Urinary bladder (tissue), 3 donors: ENCODE measurements at regions not wholly inside any gene's neighbourhood (a gene's known extent, or its start where the extent isn't known, plus 50 kb on each side); places are given as distances from the start of the nearest gene placed in this dataset.

Source experiments
- DNase-seq: peaks from one replicate; pipeline ENCODE4 v3.0.0-alpha.2; 2015; ENCODE audit errors: extremely low spot score
- H3K27ac ChIP-seq: one replicate; pipeline ENCODE4 v1.5.1; 2013; ENCODE audit warnings: low read depth, mild to moderate bottlenecking, moderate library complexity
- H3K36me3 ChIP-seq: one replicate; pipeline ENCODE4 v1.6.1; 2013; ENCODE audit warnings: mild to moderate bottlenecking, moderate library complexity; ENCODE audit not compliant: insufficient read depth
- H3K4me1 ChIP-seq: one replicate; pipeline ENCODE4 v1.6.1; 2013; ENCODE audit warnings: mild to moderate bottlenecking, moderate library complexity; ENCODE audit not compliant: insufficient read depth
- H3K4me3 ChIP-seq: one replicate; pipeline ENCODE4 v1.5.1; 2013; ENCODE audit warnings: low read depth, low read length
- WGBS: extraction: QIAGEN DNeasy Blood & Tissue Kit; methylation state at CpG from one replicate; pipeline ENCODE4 v1.1.7; 2013; 5-methylcytosine and 5-hydroxymethylcytosine counted together
- donor health status: healthy with polysubstance abuse.
- donor health status: healthy.

GRCh38 chr4:1576961-1577821 is 106.9 kb downstream of the FAM53A start:
- H3K36me3 ChIP-seq = no peaks in the 10 kb centered on the region
- no peak overlapping the region for H3K4me3 ChIP-seq
- H3K4me1 ChIP-seq = no peaks in the 10 kb centered on the region
- no peak overlapping the region for H3K27ac ChIP-seq
- DNase-seq = no peak
- 50% methylated on average over 30 of the region's 30 CpGs for WGBS

- Histone ChIP-seq H3K27ac (no peak overlapping the region), H3K4me1 (no peaks in the 10 kb centered on the region), H3K4me3 (no peak overlapping the region), H3K36me3 (no peaks in the 10 kb centered on the region)
- WGBS = 76% methylated on average over 32 of the region's 32 CpGs
- no peak for DNase-seq
Measured at GRCh38 chr4:1576304-1576960, 107.7 kb downstream of the FAM53A start.

GRCh38 chr4:1575418-1576303 is 108.5 kb downstream of the FAM53A start:
- 54% methylated on average over 20 of the region's 20 CpGs for whole genome bisulfite sequencing

DNA sequence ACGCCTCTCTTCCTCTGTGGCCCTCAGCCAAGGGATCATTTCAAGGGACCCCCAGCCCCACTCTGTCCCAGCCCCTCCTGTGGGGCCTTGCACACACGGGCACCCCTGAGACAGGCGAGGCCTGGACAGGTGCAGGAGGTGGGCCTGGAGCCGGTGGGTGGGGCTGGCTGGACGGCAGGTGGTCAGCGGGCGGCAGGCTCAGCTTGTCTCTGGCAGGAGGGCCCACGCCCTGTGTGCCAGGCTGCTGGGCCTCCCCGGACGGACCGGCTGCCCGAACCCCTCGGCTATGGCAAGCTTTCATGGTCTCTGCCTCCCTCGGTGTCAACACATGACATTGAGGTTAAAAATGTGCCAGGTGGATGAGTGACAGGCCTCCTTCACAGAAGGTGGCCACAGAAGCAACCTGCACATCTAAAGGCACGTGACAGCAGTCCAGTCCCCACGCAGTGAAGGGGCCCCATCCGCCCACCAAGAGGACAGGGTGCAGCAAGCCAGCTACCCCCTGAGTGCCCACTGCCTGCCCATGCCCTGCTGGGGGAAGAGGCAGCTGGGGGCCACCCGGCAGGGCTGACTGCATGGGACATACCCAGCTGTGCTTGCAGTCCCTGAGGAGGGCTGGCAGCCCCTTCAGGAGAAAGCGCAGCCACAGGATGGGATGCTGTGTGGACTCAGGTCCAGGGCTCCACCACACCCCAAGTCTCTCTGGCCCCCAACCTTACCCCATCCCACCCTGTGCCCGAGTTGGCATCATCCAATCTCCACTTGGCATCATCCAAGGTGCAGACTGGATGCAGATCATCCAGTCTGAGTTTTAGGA is 109.3 kb downstream of the FAM53A start:
- no peak overlapping the region for H3K4me3 ChIP-seq
- DNase-seq = no peak
- H3K27ac ChIP-seq = no peak overlapping the region
- H3K4me1 ChIP-seq = no peaks in the 10 kb centered on the region
- no peaks in the 10 kb centered on the region for H3K36me3 ChIP-seq
- WGBS = 82% methylated on average over 20 of the region's 20 CpGs

More at GRCh38 chr4:1575418-1576303, 108.5 kb downstream of the FAM53A start:
- Histone ChIP-seq H3K27ac (no peak overlapping the region), H3K36me3 (no peaks in the 10 kb centered on the region), H3K4me3 (no peak overlapping the region), H3K4me1 (no peaks in the 10 kb centered on the region)
- no peak for DNase-seq

DNA sequence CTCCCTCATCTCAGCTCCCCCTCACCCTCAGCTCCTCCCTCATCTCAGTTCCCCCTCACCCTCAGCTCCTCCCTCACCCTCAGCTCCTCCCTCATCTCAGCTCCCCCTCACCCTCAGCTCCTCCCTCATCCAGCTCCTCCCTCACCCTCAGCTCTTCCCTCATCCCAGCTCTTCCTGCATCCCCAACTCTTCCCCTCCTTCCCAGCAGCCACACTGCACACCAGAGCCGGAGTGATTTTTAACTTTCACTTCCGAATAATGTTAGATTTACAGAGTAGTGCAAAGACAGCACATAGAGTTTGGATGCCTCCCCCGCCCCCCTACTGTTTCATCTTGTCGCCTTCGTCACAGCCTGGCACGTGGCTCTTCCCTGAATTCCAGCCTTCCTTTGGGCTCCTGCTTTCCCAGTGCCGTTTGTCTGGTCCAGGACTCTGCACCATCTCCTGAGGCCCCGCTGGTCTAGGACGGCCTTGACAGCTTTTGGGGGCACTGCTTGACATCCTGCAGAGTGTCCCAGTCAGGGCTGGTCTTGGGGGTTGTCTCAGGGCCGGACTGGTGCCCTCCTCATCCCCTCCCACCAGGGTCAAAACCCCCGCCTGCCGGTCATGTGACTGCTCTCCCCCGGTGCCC is 110.2 kb downstream of the FAM53A start:
- DNase-seq = no peak
- Histone ChIP-seq H3K36me3 (no peaks in the 10 kb centered on the region), H3K4me3 (no peak overlapping the region), H3K4me1 (no peaks in the 10 kb centered on the region), H3K27ac (no peak overlapping the region)
- 71% methylated on average over 13 of the region's 13 CpGs for WGBS

- H3K36me3 ChIP-seq = no peaks in the 10 kb centered on the region
- no peak overlapping the region for H3K27ac ChIP-seq
- no peak overlapping the region for H3K4me3 ChIP-seq
- 72% methylated on average over 2 of the region's 2 CpGs for WGBS
- no peaks in the 10 kb centered on the region for H3K4me1 ChIP-seq
- DNase-seq = no peak
Measured at GRCh38 chr4:1572964-1573720, 111.0 kb downstream of the FAM53A start.

DNA sequence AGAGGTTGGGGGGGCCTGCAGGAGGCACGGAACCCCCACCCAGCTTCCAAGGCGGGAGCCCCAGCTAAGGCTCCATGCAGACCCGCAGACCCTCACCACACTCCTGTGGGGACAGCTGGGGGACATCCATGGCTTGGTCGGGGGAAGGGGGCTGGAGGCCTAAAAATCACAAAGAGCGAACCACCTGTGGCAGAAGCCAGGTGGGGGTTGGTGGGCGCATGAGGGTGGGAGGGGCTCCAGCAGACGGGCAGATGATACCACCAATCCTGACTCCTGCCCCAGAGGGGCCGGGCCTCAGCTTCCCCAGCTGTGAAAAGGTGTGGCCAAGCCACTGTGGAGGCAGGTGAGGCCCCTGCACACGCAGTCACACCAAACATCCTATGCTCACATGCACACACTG is 111.6 kb downstream of the FAM53A start:
- Histone ChIP-seq H3K4me1 (no peaks in the 10 kb centered on the region), H3K27ac (no peak overlapping the region), H3K36me3 (no peaks in the 10 kb centered on the region), H3K4me3 (no peak overlapping the region)
- WGBS = 49% methylated on average over 9 of the region's 9 CpGs
- no peak for DNase-seq

- WGBS = 59% methylated on average over 10 of the region's 10 CpGs
- no peaks in the 10 kb centered on the region for H3K4me1 ChIP-seq
- no peak overlapping the region for H3K4me3 ChIP-seq
- H3K27ac ChIP-seq = no peak overlapping the region
- DNase-seq = no peak
- H3K36me3 ChIP-seq = no peaks in the 10 kb centered on the region
Measured at GRCh38 chr4:1572010-1572385, 112.1 kb downstream of the FAM53A start.

GRCh38 chr4:1571165-1572009 is 112.7 kb downstream of the FAM53A start:
- H3K27ac ChIP-seq = no peak overlapping the region
- H3K4me1 ChIP-seq = no peaks in the 10 kb centered on the region
- DNase-seq = no peak
- H3K4me3 ChIP-seq = no peak overlapping the region
- 71% methylated on average over 22 of the region's 22 CpGs for WGBS
- H3K36me3 ChIP-seq = no peaks in the 10 kb centered on the region

- no peaks in the 10 kb centered on the region for H3K36me3 ChIP-seq
- H3K4me1 ChIP-seq = no peaks in the 10 kb centered on the region
- H3K4me3 ChIP-seq = no peak overlapping the region
- WGBS = 81% methylated on average over 25 of the region's 25 CpGs
- no peak for DNase-seq
- no peak overlapping the region for H3K27ac ChIP-seq
Measured at GRCh38 chr4:1570291-1571164, 113.6 kb downstream of the FAM53A start.
